ENCODE measurements at regions not wholly inside any gene's neighbourhood (a gene's known extent, or its start where the extent isn't known, plus 50 kb on each side); places are given as distances from the start of the nearest gene placed in this dataset.

DNA sequence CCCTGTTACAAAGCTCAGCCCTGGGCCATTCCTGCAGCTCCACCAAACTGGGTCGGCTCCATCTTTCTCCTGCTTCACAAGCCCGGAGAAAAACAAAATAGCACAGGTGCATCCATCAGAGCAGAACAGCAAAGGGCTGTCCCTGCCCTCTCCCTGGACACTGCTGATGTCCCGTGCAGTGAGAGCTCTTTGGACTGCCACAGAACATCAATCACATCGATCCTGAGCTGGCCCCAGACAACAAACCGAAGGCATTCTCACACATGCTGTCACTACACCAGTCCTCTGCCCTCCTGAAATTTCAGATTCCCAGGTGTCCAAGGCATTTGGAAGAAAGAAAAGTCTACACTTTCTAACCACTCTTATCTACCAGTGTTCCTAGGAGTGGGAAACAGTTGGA, 427.1 kb upstream of the ZMIZ1 start:
- TF ChIP-seq, protein P1, sequence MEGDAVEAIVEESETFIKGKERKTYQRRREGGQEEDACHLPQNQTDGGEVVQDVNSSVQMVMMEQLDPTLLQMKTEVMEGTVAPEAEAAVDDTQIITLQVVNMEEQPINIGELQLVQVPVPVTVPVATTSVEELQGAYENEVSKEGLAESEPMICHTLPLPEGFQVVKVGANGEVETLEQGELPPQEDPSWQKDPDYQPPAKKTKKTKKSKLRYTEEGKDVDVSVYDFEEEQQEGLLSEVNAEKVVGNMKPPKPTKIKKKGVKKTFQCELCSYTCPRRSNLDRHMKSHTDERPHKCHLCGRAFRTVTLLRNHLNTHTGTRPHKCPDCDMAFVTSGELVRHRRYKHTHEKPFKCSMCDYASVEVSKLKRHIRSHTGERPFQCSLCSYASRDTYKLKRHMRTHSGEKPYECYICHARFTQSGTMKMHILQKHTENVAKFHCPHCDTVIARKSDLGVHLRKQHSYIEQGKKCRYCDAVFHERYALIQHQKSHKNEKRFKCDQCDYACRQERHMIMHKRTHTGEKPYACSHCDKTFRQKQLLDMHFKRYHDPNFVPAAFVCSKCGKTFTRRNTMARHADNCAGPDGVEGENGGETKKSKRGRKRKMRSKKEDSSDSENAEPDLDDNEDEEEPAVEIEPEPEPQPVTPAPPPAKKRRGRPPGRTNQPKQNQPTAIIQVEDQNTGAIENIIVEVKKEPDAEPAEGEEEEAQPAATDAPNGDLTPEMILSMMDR (IDR thresholded peaks at IDR 0.05; ENCODE audit: borderline replicate concordance, control extremely low read depth, extremely low read depth, insufficient read depth, missing control alignments): no peak
- in situ Hi-C loops (cut with MboI; ENCODE audit: low sequenced_read_pairs, unreplicated experiment): no loop called here
- no peak for DNase-seq (ENCODE audit: low spot score)

DNA sequence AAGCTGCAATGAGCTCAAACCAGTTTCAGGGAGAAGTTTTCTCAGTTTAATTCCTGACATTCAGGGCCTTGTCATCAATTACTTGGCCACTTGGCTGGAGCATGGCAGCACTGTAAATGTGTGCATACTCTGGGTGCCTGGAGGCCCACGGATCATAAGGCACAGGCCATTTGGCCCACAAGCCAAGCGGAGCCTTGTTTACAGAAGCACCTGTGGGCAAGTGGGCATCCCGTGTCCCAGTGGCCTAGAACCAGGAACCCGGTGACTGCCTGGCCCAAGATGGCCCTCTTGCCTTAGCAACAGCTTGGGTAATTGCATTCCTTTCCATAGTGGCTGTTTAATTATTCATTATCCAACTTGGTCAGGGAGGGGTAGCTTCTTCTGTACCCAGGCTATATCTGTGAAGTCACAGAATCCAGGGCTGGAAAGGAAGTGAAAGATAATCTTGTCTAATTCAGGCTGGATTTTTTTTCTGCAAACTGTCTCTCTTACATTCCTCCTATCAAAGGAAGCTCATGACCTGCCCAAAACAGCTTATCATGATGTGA, 426.4 kb upstream of the ZMIZ1 start:
- no peak for DNase-seq (ENCODE audit: low spot score)
- in situ Hi-C loops (cut with MboI; ENCODE audit: low sequenced_read_pairs, unreplicated experiment): no loop called here
- TF ChIP-seq, protein P1 (IDR thresholded peaks at IDR 0.05; ENCODE audit: borderline replicate concordance, control extremely low read depth, extremely low read depth, insufficient read depth, missing control alignments): no peak

DNA sequence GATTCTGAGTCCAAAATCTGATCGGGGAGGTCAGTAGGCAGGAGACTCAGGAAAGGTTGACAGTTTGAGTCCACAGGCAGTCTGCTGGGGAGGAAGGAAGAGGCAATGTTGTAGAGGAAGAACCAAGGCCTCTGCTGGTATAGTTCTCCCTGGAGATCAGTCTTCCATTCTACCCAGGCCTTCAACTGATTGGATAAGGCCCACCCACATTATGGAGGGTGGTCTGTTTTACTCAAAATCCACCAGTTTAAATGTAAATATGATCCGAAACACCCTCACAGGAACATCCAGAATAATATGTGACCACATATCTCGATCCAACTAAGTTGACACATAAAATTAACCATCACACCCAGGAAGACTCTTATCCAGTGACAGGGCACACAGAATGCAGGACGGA, 425.3 kb upstream of the ZMIZ1 start:
- TF ChIP-seq, protein P1 (IDR thresholded peaks at IDR 0.05; ENCODE audit: borderline replicate concordance, control extremely low read depth, extremely low read depth, insufficient read depth, missing control alignments): no peak
- in situ Hi-C loops (cut with MboI; ENCODE audit: low sequenced_read_pairs, unreplicated experiment): no loop called here
- no peak for DNase-seq (ENCODE audit: low spot score)

DNA sequence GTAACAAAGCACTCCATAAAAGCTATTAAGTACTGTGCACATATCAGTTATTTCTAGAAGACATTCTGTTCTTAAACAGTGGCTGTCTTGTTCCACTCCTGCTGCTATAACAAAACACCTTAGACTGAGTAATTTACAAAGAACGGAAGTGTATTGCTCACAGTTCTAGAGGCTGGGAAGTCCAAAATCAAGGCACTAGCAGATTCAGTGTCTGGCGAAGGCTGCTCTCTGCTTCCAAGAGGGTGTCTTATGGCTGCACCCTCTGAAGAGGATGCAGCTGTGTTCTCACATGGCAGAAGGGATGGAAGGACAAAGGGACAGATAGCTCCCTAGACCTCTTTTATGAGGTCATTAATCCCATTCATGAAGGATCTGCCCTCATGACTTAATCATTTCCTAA, 424.2 kb upstream of the ZMIZ1 start:
- TF ChIP-seq, protein P1 (IDR thresholded peaks at IDR 0.05; ENCODE audit: borderline replicate concordance, control extremely low read depth, extremely low read depth, insufficient read depth, missing control alignments): no peak
- DNase-seq (ENCODE audit: low spot score): no peak
- in situ Hi-C loops (cut with MboI; ENCODE audit: low sequenced_read_pairs, unreplicated experiment): no loop called here

DNA sequence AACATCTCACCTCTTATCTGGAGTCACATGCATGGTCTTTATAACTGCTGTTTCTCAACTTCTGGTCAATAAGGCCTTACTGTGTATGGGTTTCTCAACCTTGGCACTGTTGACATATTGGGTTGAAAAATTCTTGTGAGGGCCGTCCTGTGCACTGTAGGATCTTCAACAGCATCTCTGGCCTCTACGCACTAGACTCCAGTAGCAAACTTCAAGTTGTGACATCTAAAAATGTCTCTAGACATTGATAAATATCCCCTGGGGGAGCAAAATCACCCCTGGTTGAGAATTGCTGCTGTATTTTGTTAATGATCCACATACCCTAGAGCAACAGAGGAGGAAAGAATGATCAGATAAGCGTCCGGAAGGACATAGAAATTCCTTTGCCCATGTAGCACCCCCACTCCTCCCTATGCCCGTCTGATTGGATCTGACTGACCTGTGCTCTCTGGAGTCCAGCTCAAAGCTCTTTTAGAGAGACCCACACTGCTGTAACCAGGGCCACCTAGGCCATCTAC, 423.5 kb upstream of the ZMIZ1 start:
- in situ Hi-C loops (cut with MboI; ENCODE audit: low sequenced_read_pairs, unreplicated experiment): no loop called here
- no peak for DNase-seq (ENCODE audit: low spot score)
- TF ChIP-seq, protein P1 (IDR thresholded peaks at IDR 0.05; ENCODE audit: borderline replicate concordance, control extremely low read depth, extremely low read depth, insufficient read depth, missing control alignments): no peak

DNA sequence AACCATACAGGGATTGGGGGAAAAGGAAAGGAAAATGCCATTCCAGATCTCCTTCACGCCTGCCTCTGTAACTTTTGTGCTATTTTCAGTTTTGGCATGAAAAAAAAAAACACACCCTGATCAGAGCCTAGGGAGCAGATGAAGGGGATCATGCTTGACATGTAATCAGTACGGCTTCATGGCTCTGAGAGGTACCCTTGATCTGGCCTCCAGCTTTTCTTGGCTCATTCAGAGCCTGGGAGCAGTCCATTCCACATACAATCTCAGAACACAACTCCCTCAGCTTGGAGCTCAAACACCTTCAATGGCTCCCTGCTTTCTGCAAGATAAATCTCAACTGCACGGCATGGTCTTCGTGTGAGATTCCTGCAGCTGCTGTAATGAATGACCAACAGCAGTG, 422.8 kb upstream of the ZMIZ1 start:
- TF ChIP-seq, protein P1 (IDR thresholded peaks at IDR 0.05; ENCODE audit: borderline replicate concordance, control extremely low read depth, extremely low read depth, insufficient read depth, missing control alignments): no peak
- in situ Hi-C loops (cut with MboI; ENCODE audit: low sequenced_read_pairs, unreplicated experiment): no loop called here
- no peak for DNase-seq (ENCODE audit: low spot score)

Data from GM13976 (cell line).